Stimulated activated CD4-positive, alpha-beta T cell treated with anti-CD3 and anti-CD28 coated beads, Interleukin-2, amount 100 ng/mL, for 48 hours (primary cell): ENCODE measurements at regions not wholly inside any gene's neighbourhood (a gene's known extent, or its start where the extent isn't known, plus 50 kb on each side); places are given as distances from the start of the nearest gene placed in this dataset.

Experiments
- DNase-seq, 2 donors: peaks; one replicate each; pipeline ENCODE4 v3.0.0-alpha.2; 2020

- DNase-seq, result no peak
Measured at GRCh38 chr22:49583341-49583740, 244.3 kb downstream of the BRD1 start.

DNA sequence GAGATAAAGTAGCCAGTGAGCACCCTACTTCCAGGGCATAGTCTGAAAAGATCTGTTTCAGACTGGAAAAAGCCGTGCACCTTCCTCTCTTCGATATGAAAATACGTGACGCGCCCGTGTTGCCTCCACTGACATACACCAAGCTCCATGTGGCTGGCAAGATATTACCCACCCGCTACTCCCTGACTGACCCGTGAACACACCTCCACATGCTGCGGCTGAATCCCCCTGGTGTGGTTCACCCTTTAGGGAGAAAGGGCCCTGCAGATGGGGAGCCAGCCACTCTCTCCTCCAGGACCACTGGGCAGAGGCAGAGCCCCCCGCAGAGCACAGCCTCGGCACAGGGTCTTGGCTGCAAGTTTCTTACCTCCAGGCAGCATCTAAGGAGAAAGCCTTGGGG lies 245.0 kb downstream of the BRD1 start:
- DNase-seq, result no peak

DNA sequence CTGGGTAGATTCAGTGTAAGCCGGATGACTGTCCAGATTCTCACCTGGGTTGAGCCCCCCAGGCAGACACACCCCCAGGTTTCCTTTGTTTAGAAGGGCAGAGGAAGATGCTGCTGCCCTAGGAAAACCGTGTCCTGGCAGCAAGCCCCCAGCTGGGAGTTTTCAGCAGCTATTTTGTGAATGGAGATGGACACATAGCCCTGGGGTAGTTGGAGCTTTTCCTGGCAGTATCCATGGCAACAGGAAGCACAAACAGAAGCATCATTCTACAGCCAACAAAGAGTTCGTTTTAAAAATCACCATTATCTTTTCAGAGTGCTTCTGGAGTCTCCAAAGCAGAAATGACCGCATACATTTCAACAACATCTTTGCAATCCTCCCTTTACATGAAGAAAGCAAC lies 245.5 kb downstream of the BRD1 start:
- no peak for DNase-seq

- DNase-seq, result no peak
Measured at GRCh38 chr22:49580024-49580423, 247.6 kb downstream of the BRD1 start.

DNA sequence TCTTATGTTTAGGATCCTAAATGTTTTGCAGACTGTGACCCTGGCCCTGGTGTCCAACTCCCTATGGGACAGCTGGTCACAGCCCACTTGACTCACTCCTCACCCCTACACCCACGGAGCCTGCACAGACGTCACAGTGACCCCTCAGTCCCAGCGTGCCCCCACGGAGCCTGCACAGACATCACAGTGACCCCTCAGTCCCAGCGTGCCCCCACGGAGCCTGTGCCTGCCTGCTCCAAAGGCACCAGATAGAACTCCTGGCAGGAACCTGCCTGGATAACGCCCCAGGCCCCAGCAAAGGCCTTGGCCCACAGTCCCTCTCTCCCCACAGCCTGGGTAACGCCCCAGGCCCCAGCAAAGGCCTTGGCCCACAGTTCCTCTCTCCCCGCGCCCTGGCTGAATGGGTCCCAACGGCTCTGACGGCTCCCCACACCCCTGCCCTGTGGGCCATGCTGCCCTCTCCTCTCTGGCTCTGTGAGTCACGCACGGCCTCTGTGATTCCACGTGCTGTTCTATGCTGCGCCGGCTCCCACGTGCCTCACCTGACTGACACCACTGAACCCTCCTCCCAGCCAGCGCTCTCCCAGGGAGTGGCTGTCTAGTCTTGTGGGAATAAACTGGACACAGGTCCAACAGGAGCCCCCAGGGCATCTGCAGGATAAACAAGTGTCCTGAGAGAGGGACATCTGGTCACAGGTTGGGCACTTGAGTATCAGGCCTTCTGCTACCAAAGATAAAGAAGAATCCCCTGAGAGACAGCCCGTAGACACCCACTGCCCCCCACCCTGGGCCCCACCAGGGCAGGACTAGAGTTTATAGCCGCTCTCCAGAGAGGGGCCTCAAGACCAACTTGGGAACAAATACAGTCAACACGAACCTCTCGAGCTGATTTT lies 250.3 kb downstream of the BRD1 start:
- DNase-seq, result no peak

DNA sequence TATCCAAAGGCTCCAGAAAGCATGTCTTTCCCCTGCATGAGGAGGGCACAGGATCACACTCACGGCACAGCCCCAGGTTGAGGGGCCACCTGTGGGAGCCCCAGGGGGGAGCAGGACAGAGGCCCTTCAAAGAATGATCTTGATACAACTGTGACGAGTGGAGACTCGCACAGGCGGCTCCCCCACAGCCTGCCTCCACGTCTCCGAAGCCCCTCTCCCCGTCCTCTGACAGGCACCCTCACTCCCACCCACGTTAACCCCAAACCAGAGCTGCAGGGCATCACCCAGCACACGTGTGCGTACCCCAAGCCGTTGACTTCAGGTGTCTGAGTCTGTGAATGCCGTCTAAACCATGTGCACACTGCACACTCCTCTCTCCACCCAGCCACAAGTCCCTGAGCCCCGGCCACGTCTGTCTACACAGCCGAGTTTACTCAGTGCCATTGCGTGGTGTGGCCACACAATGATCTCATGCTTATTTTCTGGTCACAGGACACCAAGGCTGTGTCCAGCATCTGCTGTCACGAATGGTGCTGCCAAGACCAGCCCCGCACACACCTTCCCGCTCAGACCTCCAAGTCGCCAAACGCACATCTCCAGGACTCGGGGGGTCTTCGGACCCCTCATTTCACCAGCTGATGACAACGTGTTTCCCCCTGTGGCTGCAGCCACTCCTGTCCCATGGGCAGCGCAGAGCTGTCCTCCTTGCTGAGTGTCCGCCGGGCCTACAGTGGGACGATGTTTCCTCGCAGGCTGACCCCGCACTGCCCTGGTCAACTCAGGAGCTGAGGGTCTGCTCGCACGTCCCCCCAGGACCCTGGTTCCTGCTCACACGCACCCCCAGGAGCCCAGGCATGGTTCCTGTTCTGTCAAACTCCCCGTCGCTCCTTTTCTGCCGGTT lies 251.2 kb downstream of the BRD1 start:
- no peak for DNase-seq

DNA sequence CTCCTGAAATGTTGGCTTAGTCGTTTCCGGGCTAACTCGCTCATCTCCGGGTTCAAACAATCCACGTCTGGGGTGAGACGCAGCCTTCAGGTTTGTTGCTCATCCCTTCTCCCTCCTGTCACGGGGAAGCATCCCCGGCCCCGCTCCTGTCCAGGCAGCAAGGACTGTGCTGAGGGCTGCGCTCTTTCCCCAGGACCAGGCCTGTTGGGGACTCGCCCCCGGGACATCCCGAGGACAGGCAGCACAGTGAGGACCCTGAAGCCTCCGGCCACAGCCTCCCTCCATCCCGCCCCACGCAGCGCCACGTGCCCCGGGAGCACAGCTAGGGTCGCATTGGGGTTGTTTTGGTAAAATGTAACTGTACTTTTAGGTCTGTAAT lies 252.0 kb downstream of the BRD1 start:
- DNase-seq, result no peak

- DNase-seq, result no peak
Measured at GRCh38 chr22:49574881-49575702, 252.6 kb downstream of the BRD1 start.

- no peak for DNase-seq
Measured at GRCh38 chr22:49574205-49574880, 253.3 kb downstream of the BRD1 start.

DNA sequence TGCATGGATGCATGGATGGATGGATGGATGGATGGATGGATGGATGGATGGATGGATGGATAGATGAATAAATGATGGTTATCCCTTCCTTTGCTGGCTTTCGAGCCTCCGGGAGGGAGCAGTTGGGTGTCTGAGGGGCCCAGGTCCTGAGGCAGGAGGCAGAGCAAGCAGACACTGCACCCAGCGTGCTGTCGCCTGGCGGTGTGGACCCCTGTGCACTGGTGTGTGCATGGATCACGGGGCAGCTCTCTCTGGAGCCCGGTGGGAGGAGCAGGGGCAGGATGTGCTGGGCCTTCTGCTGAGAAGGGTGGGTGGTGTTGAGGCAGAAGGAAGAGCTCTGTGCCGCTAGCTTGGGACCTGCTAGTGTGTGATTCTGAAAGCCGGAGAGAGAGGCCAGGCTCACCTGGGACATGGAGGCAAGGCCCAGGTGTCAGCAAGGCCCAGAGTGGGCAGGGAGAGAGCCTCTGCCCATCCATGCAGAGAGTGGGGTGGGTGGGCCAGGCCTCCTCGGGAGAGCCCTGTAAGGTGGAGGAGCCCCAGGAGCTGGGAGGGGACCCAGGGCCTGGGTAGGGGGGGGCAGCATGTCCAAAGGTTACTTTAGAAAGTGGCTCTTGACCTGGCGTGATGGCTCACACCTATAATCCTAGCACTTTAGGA lies 254.4 kb downstream of the BRD1 start:
- DNase-seq, result no peak

DNA sequence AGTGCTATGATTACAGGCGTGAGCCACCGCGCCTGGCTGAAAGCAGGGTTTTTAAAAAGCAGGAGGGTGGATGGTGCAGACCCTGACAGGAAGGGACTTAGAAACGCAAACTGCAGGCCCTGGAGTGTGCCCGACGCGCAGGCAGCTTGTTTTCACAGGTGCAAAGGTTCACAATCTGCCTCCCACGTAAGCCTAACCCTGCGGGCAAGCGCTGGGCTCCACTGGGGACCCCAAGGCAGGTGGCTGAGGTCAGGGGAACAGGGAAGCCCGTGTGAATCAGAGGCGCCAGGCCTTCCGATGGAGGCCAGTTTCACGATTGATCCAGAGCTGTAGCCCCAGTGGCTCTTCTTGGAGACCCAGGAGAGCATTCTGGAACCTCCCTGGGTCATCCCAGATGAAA lies 256.3 kb downstream of the BRD1 start:
- no peak for DNase-seq

- no peak for DNase-seq
Measured at GRCh38 chr22:49570032-49570848, 257.4 kb downstream of the BRD1 start.

GRCh38 chr22:49569286-49570031 lies 258.2 kb downstream of the BRD1 start:
- DNase-seq, result no peak

DNA sequence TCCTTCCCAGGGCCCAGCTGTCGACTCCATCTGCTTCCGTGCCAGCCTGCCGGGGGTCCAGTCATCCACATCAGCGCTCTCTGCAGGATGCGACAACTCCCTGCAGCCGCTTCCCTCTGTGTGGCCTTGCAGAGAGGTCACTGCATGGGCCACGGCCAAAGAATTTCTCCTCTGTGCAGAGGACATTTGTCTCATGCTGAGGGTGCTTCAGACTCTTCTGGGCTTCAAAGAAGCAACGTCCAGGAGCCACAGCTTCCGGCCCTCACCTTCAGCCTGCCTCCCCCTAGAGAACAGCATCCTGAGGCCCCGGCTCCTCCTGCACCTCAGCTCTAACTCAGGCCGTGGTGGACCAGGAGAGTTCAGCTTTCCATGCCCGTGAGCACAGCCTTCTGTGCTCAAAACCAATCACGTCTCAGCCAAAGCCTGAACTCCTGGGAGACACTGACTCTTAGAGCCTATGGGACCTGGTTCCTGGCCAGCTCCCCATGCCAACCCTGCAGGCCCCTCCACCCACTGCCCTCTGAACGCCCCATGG lies 258.9 kb downstream of the BRD1 start:
- no peak for DNase-seq

DNA sequence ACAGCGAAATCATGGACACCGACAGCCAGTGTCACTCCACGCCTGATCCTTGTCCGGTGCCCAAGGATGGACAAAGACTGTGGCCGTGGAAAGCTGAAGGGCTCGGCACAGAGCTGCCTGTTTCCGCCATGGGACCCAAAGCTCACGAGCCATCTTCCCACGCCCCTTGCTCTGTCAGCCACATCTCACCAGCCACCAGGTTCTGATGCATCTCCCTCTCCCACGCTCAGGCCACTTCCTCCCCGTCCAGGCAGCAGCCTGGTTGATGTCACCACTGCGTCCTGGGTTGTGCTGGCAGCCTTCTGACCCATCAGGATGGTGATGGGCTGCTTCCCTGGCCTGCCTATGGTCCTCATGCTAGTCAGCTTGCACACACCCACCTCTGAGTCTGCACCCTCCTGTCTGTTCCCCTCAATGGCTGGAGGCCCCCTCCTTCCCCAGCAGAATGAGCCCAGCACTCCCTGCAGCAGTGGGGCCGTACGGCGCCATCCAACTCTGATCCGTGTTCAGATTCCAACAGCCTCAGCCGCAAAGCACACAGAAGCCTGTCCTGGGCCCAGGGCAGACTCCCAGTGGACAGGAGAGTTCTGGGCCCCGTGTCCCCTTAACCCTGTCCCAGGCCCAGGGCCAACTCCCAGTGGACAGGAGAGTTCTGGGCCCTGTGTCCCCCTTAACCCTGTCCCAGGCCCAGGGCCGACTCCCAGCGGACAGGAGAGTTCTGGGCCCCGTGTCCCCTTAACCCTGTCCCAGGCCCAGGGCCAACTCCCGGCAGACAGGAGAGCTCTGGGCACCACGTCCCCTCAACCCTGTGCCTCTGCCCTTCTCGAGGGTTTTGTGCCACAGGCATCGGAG lies 259.5 kb downstream of the BRD1 start:
- DNase-seq, result no peak

- no peak for DNase-seq
Measured at GRCh38 chr22:49566693-49567092, 261.0 kb downstream of the BRD1 start.

GRCh38 chr22:49566141-49566541 lies 261.5 kb downstream of the BRD1 start:
- DNase-seq, result no peak

- DNase-seq, result no peak
Measured at GRCh38 chr22:49565516-49565855, 262.2 kb downstream of the BRD1 start.
